AG09319 (cell line): ENCODE measurements at regions not wholly inside any gene's neighbourhood (a gene's known extent, or its start where the extent isn't known, plus 50 kb on each side); places are given as distances from the start of the nearest gene placed in this dataset.

Experiments used
- DNase-seq: peaks from one replicate; pipeline ENCODE4 v3.0.0-alpha.2; 2010; ENCODE audit warnings: low read depth; ENCODE audit errors: extremely low read depth
- TF ChIP-seq, protein P1 (sequence below): IDR thresholded peaks from 2 replicates; pipeline ENCODE4 v1.5.1; 2011; ENCODE audit warnings: low read depth, mild to moderate bottlenecking, inconsistent platforms, low read length, moderate library complexity

DNA sequence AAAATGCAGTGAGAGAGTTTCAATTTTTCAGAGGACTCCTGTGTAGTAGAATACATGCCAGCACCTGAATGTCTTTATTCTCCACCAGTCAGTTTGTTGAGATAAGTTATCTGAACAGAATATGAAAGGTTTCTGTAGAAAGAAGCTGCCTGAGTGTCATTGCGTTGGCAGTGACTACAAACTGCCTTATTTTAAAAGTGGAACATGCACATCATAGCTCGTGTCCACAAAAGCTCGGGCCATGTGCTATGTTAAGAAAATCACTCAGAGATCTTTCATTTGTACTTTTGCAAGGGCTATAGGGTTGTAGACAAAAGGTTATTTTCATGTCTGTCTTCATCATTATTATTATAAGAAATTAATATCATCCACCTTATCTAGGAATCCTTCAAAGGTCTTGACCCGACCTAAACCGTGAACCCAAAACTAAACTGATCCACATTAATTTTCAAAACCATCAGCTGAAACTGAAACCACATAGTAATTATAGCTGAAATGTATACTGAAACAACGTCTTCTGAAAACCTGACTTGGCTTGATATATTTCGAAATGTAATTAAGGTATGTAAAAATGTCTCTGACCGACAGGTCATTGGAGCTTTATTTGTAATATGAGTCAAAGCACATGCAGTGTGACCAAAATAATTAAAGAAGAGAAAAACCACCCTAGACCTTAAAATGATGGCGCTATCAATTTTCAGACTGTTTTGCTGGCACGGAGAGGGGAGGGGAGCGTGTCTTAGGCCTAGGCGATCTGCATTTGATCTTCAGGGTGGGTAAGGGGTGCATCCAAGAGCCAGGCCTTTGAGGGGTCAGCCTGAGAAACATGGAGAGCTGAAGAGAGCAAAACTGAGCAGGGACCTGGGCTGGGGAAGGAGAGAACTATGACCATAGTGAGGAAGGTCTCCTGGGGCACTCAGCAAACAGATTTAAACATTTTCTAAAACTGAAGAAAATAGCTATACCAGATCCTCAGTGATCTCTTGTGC, 232.1 kb downstream of the SOX11 start:
- TF ChIP-seq, protein P1, sequence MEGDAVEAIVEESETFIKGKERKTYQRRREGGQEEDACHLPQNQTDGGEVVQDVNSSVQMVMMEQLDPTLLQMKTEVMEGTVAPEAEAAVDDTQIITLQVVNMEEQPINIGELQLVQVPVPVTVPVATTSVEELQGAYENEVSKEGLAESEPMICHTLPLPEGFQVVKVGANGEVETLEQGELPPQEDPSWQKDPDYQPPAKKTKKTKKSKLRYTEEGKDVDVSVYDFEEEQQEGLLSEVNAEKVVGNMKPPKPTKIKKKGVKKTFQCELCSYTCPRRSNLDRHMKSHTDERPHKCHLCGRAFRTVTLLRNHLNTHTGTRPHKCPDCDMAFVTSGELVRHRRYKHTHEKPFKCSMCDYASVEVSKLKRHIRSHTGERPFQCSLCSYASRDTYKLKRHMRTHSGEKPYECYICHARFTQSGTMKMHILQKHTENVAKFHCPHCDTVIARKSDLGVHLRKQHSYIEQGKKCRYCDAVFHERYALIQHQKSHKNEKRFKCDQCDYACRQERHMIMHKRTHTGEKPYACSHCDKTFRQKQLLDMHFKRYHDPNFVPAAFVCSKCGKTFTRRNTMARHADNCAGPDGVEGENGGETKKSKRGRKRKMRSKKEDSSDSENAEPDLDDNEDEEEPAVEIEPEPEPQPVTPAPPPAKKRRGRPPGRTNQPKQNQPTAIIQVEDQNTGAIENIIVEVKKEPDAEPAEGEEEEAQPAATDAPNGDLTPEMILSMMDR, result no peak
- DNase-seq, result no peak

GRCh38 chr2:5925604-5926003, 233.4 kb downstream of the SOX11 start:
- TF ChIP-seq, protein P1, result no peak
- DNase-seq, result no peak

- TF ChIP-seq, protein P1, result no peak
- DNase-seq, result no peak
Measured at GRCh38 chr2:5926871-5927512, 234.8 kb downstream of the SOX11 start.

- TF ChIP-seq, protein P1, result no peak
- DNase-seq, result no peak
Measured at GRCh38 chr2:5932556-5933469, 240.6 kb downstream of the SOX11 start.

DNA sequence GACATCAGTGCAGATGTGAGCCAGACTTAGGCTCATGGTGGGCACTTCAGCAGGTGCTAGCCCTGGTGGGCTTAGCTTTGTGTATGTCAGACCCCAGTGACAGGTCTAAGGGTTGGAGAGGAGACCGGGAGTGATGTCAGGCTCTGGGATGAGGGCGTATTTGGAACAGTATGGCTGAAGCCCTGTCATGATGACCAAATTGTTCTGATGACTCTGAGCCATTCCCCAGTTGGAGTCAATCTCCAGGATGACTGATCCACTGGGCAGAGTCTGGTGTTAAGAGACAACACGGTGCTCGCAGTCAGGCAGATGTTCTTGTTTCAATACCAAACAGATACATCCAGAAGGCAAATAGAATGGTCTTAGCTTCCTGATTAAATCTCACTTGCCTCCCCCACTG, 241.5 kb downstream of the SOX11 start:
- TF ChIP-seq, protein P1, result no peak
- DNase-seq, result no peak

DNA sequence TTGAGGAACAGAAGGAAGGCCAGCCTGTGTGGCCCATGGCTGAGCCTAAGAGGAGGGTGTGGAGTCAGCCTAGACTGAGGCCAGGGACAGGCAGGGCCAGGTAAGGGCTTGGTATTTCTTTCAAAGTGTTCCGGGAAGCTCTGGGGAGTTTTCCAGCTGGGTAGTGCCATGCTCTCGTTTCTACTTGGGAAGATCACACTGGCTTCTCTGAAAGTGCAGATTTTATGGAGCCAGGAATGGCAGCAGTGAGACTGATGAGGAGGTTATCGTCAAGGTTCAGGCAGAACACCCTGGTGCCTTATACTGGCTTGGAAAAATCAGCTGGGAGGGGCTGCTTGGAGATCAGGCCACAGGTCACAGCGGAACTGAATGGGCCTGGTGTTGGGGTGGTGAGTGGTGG, 245.1 kb downstream of the SOX11 start:
- TF ChIP-seq, protein P1, result no peak
- no peak for DNase-seq
